HepG2 (cell line): ENCODE measurements at regions not wholly inside any gene's neighbourhood (a gene's known extent, or its start where the extent isn't known, plus 50 kb on each side); places are given as distances from the start of the nearest gene placed in this dataset.

Source experiments
- ATAC-seq: fragments of 200-7000 bp; cut with Tn5 transposase; 3 replicates; pipeline ENCODE4 v1.9.1; 2020; ENCODE audit warnings: mild to moderate bottlenecking, moderate library complexity
- BruUV-seq: library from RNA; stranded (reverse); fragments of 400-500 nt; replicated peaks from 2 replicates; lab custom pipeline; 2021; lab: Mats Ljungman, UMichigan
- CTCF ChIA-PET: fragments of 300-600 bp; formaldehyde crosslinking; extraction: SDS; loops from one replicate; lab custom pipeline; 2021; ENCODE audit warnings: low total read pairs, inconsistent platforms, low intra/inter-chr PET ratio; lab: Yijun Ruan, JAX
- POLR2A ChIA-PET: fragments of 350-600 bp; sonication (Branson Sonifier 250); formaldehyde crosslinking; loops from one replicate; lab custom pipeline; 2020; ENCODE audit warnings: antibody characterized with exemption, inconsistent platforms; lab: Yijun Ruan, JAX
- DNase-seq: peaks from one replicate; pipeline ENCODE4 v3.0.0-alpha.2; 2015; ENCODE audit warnings: low spot score
- FAIRE-seq: peaks from 3 replicates; lab custom pipeline; 2011; peaks lifted over from hg19 to GRCh38; lab: Jason Lieb, UNC
- H2AFZ ChIP-seq: one replicate; pipeline ENCODE4 v1.6.1; 2011; ENCODE audit warnings: low read length, inconsistent platforms
- H3K27ac ChIP-seq: fragments of 300-600 bp; 3 replicates; pipeline ENCODE4 v1.8.0; 2011; ENCODE audit warnings: mixed run types, mild to moderate bottlenecking, mixed read lengths, low read length, inconsistent platforms; ENCODE audit not compliant: insufficient read depth; ENCODE audit errors: extremely low read length
- H3K27me3 ChIP-seq, 2 experiments: fragments of 200-600 bp in 1 of 2; 2 replicates in 1 of 2; 3 replicates in 1 of 2; pipeline versions ENCODE4 v1.6.0 to v1.8.0; 2011; ENCODE audit warnings: low read length in 2 of 2, mild to moderate bottlenecking in 2 of 2, moderate library complexity in 2 of 2, inconsistent platforms in 1 of 2; ENCODE audit not compliant: insufficient read depth in 2 of 2, control insufficient read depth in 1 of 2
- H3K36me3 ChIP-seq, 2 experiments: fragments of 200-600 bp in 1 of 2; replicated peaks in 1 of 2; 2 replicates in 1 of 2; 3 replicates in 1 of 2; pipeline versions ENCODE4 v1.5.1 to v1.8.0; 2011; ENCODE audit warnings: low read length in 2 of 2, inconsistent platforms in 1 of 2; ENCODE audit not compliant: insufficient read depth in 2 of 2, control insufficient read depth in 1 of 2
- H3K4me1 ChIP-seq: 2 replicates; pipeline ENCODE4 v1.5.1; 2012; ENCODE audit warnings: low read length, inconsistent platforms; ENCODE audit not compliant: insufficient read depth
- H3K4me2 ChIP-seq: 2 replicates; pipeline ENCODE4 v1.6.0; 2011; ENCODE audit warnings: low read depth, low read length, inconsistent platforms
- H3K4me3 ChIP-seq, 3 experiments: fragments of 200-600 bp in 1 of 3; sonication (generic), shearing (Covaris generic) in 1 of 3; replicated peaks in 1 of 3; 2 replicates each; pipeline ENCODE4 v1.5.1; 2011 to 2016; ENCODE audit warnings: low read length in 3 of 3, inconsistent platforms in 2 of 3, low read depth in 2 of 3, mild to moderate bottlenecking in 2 of 3, control low read depth in 1 of 3, mixed read lengths in 1 of 3; ENCODE audit not compliant: insufficient read depth in 1 of 3
- H3K79me2 ChIP-seq: one replicate; pipeline ENCODE4 v1.6.1; 2011; ENCODE audit warnings: low read length, inconsistent platforms; ENCODE audit not compliant: insufficient read depth
- H3K9ac ChIP-seq: 2 replicates; pipeline ENCODE4 v1.6.0; 2011; ENCODE audit warnings: mild to moderate bottlenecking, low read depth, low read length, inconsistent platforms; ENCODE audit not compliant: insufficient read depth
- H3K9me3 ChIP-seq: 2 replicates; pipeline ENCODE4 v1.5.1; 2012; ENCODE audit warnings: mild to moderate bottlenecking, low read length
- H4K20me1 ChIP-seq: 2 replicates; pipeline ENCODE4 v1.6.0; 2011; ENCODE audit warnings: inconsistent platforms, mild to moderate bottlenecking, low read length, moderate library complexity; ENCODE audit not compliant: insufficient read depth
- ATF7 ChIP-seq, 2 experiments: fragments of 450-650 bp in 1 of 2; sonication (generic) in 1 of 2; formaldehyde crosslinking in 1 of 2; IDR thresholded peaks; 2 replicates each; pipeline versions ENCODE4 v1.4.0 to v1.6.1; 2016 to 2020; ENCODE audit warnings: antibody characterized with exemption in 1 of 2, mild to moderate bottlenecking in 1 of 2, missing genetic modification reagents in 1 of 2
- CEBPG ChIP-seq: IDR thresholded peaks from 2 replicates; pipeline ENCODE4 v1.6.1; 2016
- CREB1 ChIP-seq, 2 experiments: fragments of 450-650 bp in 1 of 2; IDR thresholded peaks; 2 replicates each; pipeline ENCODE4 v1.6.1; 2016 to 2017; ENCODE audit warnings: control low read depth in 1 of 2, mild to moderate bottlenecking in 1 of 2, missing compliant biosample characterization in 1 of 2, missing genetic modification characterization in 1 of 2
- RBM39 ChIP-seq: fragments of 200-400 bp; formaldehyde crosslinking; IDR thresholded peaks from one replicate; pipeline ENCODE4 v1.6.1; 2018; ENCODE audit warnings: antibody characterized with exemption, mild to moderate bottlenecking, low read depth, low read length; ENCODE audit not compliant: poor library complexity, severe bottlenecking
- SKI ChIP-seq: fragments of 450-650 bp; IDR thresholded peaks from one replicate; pipeline ENCODE4 v1.6.1; 2018; ENCODE audit warnings: mild to moderate bottlenecking; ENCODE audit not compliant: partially characterized antibody
- ZMAT5 ChIP-seq: sonication (generic); formaldehyde crosslinking; IDR thresholded peaks from 2 replicates; pipeline ENCODE4 v1.5.0; 2020; ENCODE audit warnings: mild to moderate bottlenecking, low read depth, missing genetic modification reagents, borderline replicate concordance
- ZNF33B ChIP-seq: sonication (generic); formaldehyde crosslinking; IDR thresholded peaks from 2 replicates; pipeline ENCODE4 v1.5.1; 2020; ENCODE audit warnings: mild to moderate bottlenecking, missing genetic modification reagents
- ZNF441 ChIP-seq: sonication (generic); formaldehyde crosslinking; IDR thresholded peaks from 2 replicates; pipeline ENCODE4 v1.7.0; 2021; ENCODE audit warnings: missing genetic modification reagents, borderline replicate concordance
- ZNF747 ChIP-seq: sonication (generic); formaldehyde crosslinking; IDR thresholded peaks from 2 replicates; pipeline ENCODE4 v1.8.1; 2023; ENCODE audit warnings: missing genetic modification reagents, mild to moderate bottlenecking, borderline replicate concordance
- ZNF878 ChIP-seq: sonication (generic); formaldehyde crosslinking; IDR thresholded peaks from 2 replicates; pipeline ENCODE4 v1.8.1; 2023; ENCODE audit warnings: mild to moderate bottlenecking, missing genetic modification reagents, moderate library complexity
- WGBS: methylation state at CpG from one replicate; pipeline ENCODE4 v1.1.6; 2017; ENCODE audit warnings: low lambda C conversion rate; 5-methylcytosine and 5-hydroxymethylcytosine counted together
- in situ Hi-C: cut with HindIII; loops from 2 replicates; pipeline ENCODE4 v1.10.0; 2017; ENCODE audit warnings: low pct_unique_long_range_greater_than_20kb; ENCODE audit not compliant: extremely low pct_ligation_motif_present
- intact Hi-C: fragments of 100-400 bp; cut with micrococcal nuclease; formaldehyde crosslinking; loops from one replicate; pipeline ENCODE4 v1.10.0; 2022; ENCODE audit not compliant: unreplicated experiment
- TF ChIP-seq, protein P1 (sequence below): IDR thresholded peaks from 2 replicates; pipeline ENCODE4 v1.6.1; 2016; ENCODE audit warnings: control low read depth

- Histone ChIP-seq H3K4me3 (no peak overlapping the region), H3K4me2 (no peak overlapping the region), H2AFZ (no peak overlapping the region), H3K27ac (no peak overlapping the region), H3K9ac (no peak overlapping the region), H3K36me3 (no peaks in the 10 kb centered on the region), H3K79me2 (no peaks in the 10 kb centered on the region), H4K20me1 (no peaks in the 10 kb centered on the region), H3K4me1 (no peaks in the 10 kb centered on the region), H3K27me3 (no peaks in the 10 kb centered on the region), H3K9me3 (no peaks in the 10 kb centered on the region)
- ATAC-seq (no peak), FAIRE-seq (no peak), DNase-seq (no peak)
- no TSS peak for BruUV-seq
- TF ChIP-seq ZNF747 (CRISPR knock-in tag) (no peak), CEBPG (no peak), CREB1 (IDR thresholded peaks at IDR 0.05) (peak; percentile 34; the same call in 1 of the 2 replicates), CREB1 (CRISPR knock-in tag; IDR thresholded peaks at IDR 0.05) (no peak), ZNF441 (no peak), ZNF33B (CRISPR knock-in tag) (no peak), ZNF878 (CRISPR knock-in tag) (no peak), ZMAT5 (CRISPR knock-in tag) (no peak), SKI (no peak), ATF7 (IDR thresholded peaks at IDR 0.05) (peak; percentile 92), ATF7 (CRISPR knock-in tag; IDR thresholded peaks at IDR 0.05) (no peak), RBM39 (no peak)
- TF ChIP-seq, protein P1, sequence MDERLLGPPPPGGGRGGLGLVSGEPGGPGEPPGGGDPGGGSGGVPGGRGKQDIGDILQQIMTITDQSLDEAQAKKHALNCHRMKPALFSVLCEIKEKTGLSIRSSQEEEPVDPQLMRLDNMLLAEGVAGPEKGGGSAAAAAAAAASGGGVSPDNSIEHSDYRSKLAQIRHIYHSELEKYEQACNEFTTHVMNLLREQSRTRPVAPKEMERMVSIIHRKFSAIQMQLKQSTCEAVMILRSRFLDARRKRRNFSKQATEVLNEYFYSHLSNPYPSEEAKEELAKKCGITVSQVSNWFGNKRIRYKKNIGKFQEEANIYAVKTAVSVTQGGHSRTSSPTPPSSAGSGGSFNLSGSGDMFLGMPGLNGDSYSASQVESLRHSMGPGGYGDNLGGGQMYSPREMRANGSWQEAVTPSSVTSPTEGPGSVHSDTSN (CRISPR knock-in tag): no peak
- 32% methylated on average over 3 of the region's 3 CpGs for WGBS
- POLR2A ChIA-PET: no interaction called here
- in situ Hi-C loops (no loop called here), intact Hi-C loops (no loop called here)
- CTCF ChIA-PET: no interaction called here
Observed at GRCh38 chr7:22624781-22625180, 102.2 kb upstream of the IL6 start.
